ENCODE measurements at regions not wholly inside any gene's neighbourhood (a gene's known extent, or its start where the extent isn't known, plus 50 kb on each side); places are given as distances from the start of the nearest gene placed in this dataset.

- intact Hi-C loops (cut with DNase I; ENCODE audit: low total_unique reads): no loop called here
- H3K4me1 ChIP-seq: no peaks in the 10 kb centered on the region
- DNase-seq (ENCODE audit: low spot score in 2 of 2): no peak
- no peak overlapping the region for H3K4me3 ChIP-seq
- TF ChIP-seq CTCF (IDR thresholded peaks at IDR 0.05) (no peak), POLR2AphosphoS5 (IDR thresholded peaks at IDR 0.05) (no peak), POLR2A (IDR thresholded peaks at IDR 0.05) (no peak)
- no peaks in the 10 kb centered on the region for H3K9me3 ChIP-seq
- no peaks in the 10 kb centered on the region for H3K27me3 ChIP-seq
- H3K36me3 ChIP-seq: no peaks in the 10 kb centered on the region
- H3K27ac ChIP-seq: no peak overlapping the region
Observed at GRCh38 chr4:57219431-57219830, 109.2 kb upstream of the IGFBP7 start.

GRCh38 chr4:57214654-57215411 lies 104.6 kb upstream of the IGFBP7 start:
- H3K36me3 ChIP-seq: no peaks in the 10 kb centered on the region
- H3K4me3 ChIP-seq: no peak overlapping the region
- TF ChIP-seq POLR2A (IDR thresholded peaks at IDR 0.05) (no peak), CTCF (IDR thresholded peaks at IDR 0.05) (no peak), POLR2AphosphoS5 (IDR thresholded peaks at IDR 0.05) (no peak)
- H3K4me1 ChIP-seq: no peaks in the 10 kb centered on the region
- H3K27me3 ChIP-seq: no peaks in the 10 kb centered on the region
- H3K9me3 ChIP-seq: no peaks in the 10 kb centered on the region
- H3K27ac ChIP-seq: no peak overlapping the region
- intact Hi-C loops (cut with DNase I; ENCODE audit: low total_unique reads): no loop called here
- no peak for DNase-seq (ENCODE audit: low spot score in 2 of 2)

- intact Hi-C loops (cut with DNase I; ENCODE audit: low total_unique reads): loop anchor here (1.0 kb wide), 1 partner anchor 30 kb away; no protein-coding TSS in a partner anchor
- no peaks in the 10 kb centered on the region for H3K9me3 ChIP-seq
Observed at GRCh38 chr4:57211131-57211530, 100.9 kb upstream of the IGFBP7 start.

GRCh38 chr4:57206172-57206571 lies 96.0 kb upstream of the IGFBP7 start:
- DNase-seq (ENCODE audit: low spot score in 2 of 2): no peak

More at GRCh38 chr4:57211131-57211530, 100.9 kb upstream of the IGFBP7 start:
- TF ChIP-seq POLR2A (IDR thresholded peaks at IDR 0.05) (no peak), CTCF (IDR thresholded peaks at IDR 0.05) (no peak)
- Histone ChIP-seq H3K4me1 (no peaks in the 10 kb centered on the region), H3K4me3 (no peak overlapping the region), H3K27ac (no peak overlapping the region), H3K36me3 (no peaks in the 10 kb centered on the region), H3K27me3 (no peaks in the 10 kb centered on the region)
- DNase-seq (ENCODE audit: low spot score in 2 of 2): no peak

More at GRCh38 chr4:57206172-57206571, 96.0 kb upstream of the IGFBP7 start:
- intact Hi-C loops (cut with DNase I; ENCODE audit: low total_unique reads): no loop called here
- TF ChIP-seq POLR2AphosphoS5 (IDR thresholded peaks at IDR 0.05) (no peak), CTCF (IDR thresholded peaks at IDR 0.05) (no peak), POLR2A (IDR thresholded peaks at IDR 0.05) (no peak)
- Histone ChIP-seq H3K4me3 (no peak overlapping the region), H3K27me3 (no peaks in the 10 kb centered on the region), H3K27ac (no peak overlapping the region), H3K9me3 (no peaks in the 10 kb centered on the region), H3K4me1 (no peaks in the 10 kb centered on the region), H3K36me3 (no peaks in the 10 kb centered on the region)
